Renal cortex interstitium (tissue), 11 donors: ENCODE measurements at regions not wholly inside any gene's neighbourhood (a gene's known extent, or its start where the extent isn't known, plus 50 kb on each side); places are given as distances from the start of the nearest gene placed in this dataset.
"Not testable (repeated sequence)": the region's sequence is repeated elsewhere in the genome, so short reads cannot be mapped to it uniquely, and the experiment has no call there.

Source experiments
- DNase-seq, 11 donors: peaks; one replicate each; pipeline ENCODE4 v3.0.0-alpha.2; 2013; ENCODE audit warnings: low read depth in 9 of 11, low spot score in 4 of 11; ENCODE audit errors: extremely low read depth in 1 of 11

DNA sequence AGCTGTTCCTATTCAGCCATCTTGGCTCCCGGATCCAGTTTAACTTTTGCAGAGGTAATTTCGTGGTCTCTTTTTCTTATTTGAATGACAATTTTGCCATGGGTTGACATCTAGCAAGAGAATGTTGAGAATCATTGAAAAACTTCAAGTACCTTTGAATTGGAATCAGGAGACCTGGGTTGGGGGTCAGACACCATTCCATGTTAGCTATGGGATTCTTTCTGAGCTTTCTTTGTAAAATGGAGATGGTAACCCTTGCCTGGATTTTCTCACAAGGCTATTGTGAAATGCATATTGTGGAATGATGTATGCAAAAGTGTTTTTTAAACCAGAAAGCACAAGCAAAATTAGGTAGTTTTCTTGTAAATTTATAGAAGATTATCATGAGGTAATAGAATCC is 79.1 kb upstream of the HAND2 start:
- no peak for DNase-seq

DNA sequence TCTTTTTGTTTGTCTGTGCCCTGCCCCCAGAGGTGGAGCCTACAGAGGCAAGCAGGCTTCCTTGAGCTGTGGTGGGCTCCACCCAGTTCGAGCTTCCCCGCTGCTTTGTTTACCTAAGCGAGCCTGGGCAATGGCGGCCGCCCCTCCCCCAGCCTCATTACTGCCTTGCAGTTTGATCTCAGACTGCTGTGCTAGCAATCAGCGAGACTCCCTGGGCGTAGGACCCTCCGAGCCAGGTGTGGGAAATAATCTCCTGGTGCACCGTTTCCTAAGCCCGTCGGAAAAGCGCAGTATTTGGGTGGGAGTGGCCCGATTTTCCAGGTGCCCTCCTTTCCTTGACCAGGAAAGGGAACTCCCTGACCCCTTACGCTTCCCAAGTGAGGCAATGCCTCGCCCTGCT is 78.6 kb upstream of the HAND2 start:
- not testable (repeated sequence) for DNase-seq

DNA sequence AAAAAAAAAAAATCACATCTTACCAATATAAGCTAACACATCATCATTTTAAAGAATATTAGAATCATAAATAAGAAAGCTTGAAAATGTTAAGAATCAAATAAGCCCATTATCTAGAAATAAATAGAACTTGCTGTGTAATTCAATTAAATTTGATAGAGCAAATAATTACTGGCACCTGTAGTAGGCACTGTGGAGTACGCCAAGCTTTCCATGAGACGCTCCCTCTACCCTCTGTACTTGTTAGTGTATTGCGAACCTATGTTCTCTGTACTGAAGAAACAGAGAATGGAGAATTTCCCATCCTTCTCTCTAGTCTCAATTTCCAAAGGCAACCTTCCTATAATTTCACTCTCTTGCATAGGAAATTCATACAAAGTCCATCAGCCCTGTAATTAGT is 61.7 kb upstream of the HAND2 start:
- no peak for DNase-seq

DNA sequence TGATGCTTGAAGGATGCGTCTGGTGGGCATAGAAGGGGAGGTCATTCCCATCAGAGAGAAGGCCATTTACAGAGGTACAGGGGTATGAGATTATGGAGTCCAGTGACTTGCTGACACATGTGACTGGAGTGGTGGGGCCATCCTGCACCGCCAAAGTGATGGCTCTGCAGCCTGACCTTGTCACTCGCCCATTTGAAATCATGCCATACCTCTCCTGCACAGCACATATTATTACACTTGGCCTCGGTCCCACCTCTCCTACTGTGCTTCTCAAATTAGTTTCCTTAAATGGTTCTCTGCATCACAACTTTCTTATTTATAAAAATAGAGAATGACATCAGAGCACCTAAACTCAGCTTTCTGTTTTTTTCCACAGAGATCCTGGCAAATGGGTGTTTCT is 60.7 kb upstream of the HAND2 start:
- no peak for DNase-seq

DNA sequence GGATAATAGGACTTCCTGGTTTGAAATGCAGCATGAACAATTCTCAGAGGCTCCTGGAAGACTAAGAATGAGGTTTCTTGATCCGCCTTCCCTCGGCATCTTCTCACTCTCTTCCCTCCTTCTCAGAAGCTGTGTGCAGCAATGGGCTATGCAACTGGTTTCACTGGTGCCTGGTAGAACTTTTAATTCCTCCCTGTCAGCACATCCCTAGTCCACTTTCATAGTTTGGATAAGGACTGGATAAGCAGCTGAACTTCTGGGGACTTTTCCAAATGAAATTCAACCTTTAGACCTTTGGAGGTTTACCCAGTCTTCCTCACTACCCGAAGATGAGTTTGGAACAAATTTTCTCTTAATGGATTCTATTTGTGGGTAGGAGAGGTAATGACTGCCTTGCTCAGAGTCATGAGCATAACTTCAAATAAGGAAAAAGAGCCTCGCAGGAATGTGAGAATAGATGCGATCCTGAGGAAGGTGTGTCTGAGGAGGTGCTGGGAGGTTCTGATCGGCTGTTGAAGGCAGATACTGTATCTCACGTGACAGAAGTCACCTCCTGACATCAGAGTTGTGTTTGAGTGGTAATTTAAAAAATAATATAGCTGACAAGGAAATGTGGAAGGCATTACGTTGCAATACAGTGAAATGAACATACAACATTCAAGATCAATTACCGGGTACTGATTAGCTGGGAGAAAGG is 56.0 kb upstream of the HAND2 start:
- DNase-seq, result no peak

DNA sequence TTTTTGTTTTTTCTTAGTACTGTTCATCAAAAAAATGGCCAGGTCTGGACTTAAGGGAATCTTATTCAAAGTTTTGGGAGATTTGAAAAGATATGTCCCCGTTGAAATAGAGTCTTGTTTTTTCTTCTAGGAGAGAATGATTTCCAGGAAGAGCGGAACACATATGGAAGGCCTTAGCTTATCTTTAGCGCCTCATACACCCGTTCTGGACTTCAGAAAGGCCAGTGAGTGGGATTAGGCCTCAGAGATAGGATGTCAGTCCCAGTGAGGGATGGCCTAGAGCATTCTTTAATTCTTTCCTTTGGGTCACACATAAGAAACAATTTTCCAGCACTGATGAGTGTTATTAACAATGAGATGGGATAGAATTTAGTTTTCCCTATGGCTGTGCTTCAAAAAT is 54.5 kb upstream of the HAND2 start:
- DNase-seq, result no peak
